Stimulated activated CD8-positive, alpha-beta memory T cell treated with anti-CD3 and anti-CD28 coated beads, Interleukin-4, amount 100 ng/mL, for 4 hours (primary cell): ENCODE measurements at regions not wholly inside any gene's neighbourhood (a gene's known extent, or its start where the extent isn't known, plus 50 kb on each side); places are given as distances from the start of the nearest gene placed in this dataset.

Experiments
- DNase-seq, 2 donors: peaks; one replicate each; pipeline ENCODE4 v3.0.0-alpha.2; 2020; ENCODE audit warnings: low read depth in 2 of 2, low spot score in 1 of 2

DNA sequence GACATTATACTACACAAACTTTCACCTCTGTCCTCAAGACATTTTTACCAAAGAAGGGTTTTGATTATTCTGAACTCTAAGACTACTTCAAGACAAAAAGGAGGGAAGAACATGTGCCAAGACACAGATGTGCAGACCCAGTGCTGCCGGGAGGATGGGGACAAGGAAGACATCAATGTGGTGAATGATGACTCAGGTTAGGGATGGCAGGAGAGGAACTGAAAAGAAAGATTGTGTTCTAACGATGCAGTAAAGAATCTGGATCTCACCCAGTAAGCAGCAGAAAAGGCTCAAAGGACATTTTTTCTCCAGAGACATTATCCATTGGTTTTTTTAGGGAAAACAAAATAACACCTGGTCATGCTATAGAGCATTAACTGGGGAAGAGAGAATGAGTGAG, 449.9 kb upstream of the NR2F2 start:
- DNase-seq = no peak

DNA sequence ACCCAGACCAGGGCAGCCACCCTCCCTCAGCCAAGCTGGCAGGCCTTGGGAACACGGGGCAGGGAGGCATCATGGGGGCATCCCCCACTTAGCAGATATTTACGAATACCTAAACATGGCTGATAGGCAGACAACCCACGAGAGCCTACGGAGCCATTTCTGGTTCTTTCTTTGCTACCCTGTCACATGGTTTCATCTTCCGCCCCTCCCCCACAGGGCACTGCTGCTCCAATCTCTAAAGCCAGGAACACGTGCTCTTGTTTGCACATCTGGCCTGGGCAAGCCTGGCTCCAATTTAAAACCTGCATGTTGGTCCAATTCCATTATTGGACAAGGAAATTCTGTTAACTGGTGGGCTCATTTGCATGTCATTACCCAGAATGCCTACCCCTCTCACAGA, 447.4 kb upstream of the NR2F2 start:
- DNase-seq = no peak

DNA sequence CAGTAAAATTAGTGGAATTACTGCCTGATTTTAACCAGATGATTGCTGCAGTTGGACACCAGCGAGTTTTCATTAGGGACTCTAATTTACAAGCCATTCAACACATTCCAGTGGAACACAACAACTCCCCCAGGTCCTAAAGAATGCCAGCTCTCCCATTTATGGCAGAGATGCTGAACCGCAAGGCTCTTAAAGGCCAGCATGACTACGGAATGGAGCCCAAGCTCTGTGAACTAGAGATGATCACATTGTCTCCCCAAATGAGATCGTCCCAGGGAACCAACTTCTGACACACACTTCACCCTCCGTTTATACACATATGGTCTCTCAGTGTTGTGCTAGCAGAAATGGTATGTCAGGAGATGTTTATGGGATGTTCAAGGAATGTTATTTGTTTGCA, 446.2 kb upstream of the NR2F2 start:
- no peak for DNase-seq

GRCh38 chr15:95887666-95888390, 442.7 kb upstream of the NR2F2 start:
- no peak for DNase-seq

DNA sequence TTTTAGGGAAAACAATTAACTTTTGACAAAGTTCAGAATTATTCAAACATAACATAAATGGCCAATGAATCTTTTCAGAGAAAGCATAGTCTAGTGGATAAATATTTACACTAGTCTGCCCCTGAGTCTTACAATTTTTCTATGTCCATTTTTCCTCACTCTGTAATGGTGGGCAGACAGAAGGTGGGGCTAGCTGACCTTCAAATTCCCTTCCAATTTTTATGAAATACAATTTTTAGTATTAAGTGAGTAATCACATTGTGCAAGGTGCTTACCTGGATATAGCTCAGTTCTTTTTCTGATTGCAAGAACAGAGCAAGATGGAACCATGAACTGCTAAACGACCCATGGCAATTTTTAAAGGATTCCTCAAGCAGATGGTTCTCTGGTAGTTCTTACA, 441.7 kb upstream of the NR2F2 start:
- DNase-seq = no peak

- DNase-seq = no peak
Measured at GRCh38 chr15:95894407-95894956, 436.0 kb upstream of the NR2F2 start.

GRCh38 chr15:95895508-95895907, 435.0 kb upstream of the NR2F2 start:
- DNase-seq = no peak

DNA sequence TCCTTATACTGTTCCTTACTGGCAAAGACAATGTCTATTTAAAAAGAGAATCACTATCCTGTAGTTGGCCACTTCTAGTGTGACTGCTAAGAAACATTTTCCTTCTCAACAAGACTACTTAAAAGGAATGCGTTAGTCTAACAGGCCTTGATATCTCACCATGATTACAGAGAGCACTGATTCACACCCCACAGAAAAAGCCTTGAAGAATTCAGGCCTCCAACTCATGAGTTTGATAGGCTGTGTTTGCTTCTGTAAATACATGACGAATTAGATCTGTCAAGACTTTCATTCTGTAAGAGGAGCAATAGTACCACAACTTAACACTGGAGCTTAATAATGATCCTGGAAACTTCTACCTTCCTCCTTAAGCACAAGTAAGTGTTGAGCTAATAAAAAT, 432.8 kb upstream of the NR2F2 start:
- DNase-seq = no peak

GRCh38 chr15:95898761-95899160, 431.7 kb upstream of the NR2F2 start:
- DNase-seq = no peak

GRCh38 chr15:95901271-95901670, 429.2 kb upstream of the NR2F2 start:
- no peak for DNase-seq

- DNase-seq = no peak
Measured at GRCh38 chr15:95902606-95903005, 427.9 kb upstream of the NR2F2 start.

GRCh38 chr15:95903352-95903751, 427.1 kb upstream of the NR2F2 start:
- no peak for DNase-seq

- no peak for DNase-seq
Measured at GRCh38 chr15:95910643-95911212, 419.8 kb upstream of the NR2F2 start.

GRCh38 chr15:95911570-95912279, 418.8 kb upstream of the NR2F2 start:
- no peak for DNase-seq

DNA sequence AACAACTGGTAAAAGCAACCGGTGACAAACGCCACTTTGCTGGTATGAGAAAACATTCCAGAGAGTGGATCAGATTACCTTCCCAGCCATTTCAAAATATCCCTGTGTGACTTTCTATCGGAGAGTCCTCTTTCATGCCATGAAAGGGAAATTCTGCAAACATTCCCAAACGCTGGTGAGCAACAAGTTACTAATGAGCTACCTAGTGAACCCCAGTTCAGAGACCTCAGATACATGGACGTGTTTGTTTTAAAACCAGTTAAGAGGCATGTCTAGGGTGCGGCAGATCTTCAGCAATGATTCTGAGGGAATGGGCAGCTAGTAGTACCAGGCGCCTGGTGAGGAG, 418.2 kb upstream of the NR2F2 start:
- no peak for DNase-seq

DNA sequence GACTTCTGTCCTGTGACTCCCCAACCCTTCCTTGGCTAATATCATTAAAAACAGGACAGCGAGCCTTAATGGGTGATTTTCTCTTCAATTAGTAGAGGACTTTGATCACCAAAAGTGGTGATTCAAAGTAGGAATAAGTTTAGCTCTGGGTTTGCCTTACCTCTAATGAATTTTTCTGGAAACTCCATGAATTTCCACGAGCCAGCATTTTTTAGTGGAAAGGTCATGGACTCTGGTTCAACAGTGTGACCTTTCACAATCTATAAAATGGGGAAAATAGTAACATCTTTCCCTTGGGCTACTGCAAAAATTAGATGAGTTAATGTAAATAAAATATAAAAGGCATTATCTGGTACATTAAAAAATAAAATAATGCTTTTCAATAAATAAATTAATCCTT, 417.8 kb upstream of the NR2F2 start:
- no peak for DNase-seq

DNA sequence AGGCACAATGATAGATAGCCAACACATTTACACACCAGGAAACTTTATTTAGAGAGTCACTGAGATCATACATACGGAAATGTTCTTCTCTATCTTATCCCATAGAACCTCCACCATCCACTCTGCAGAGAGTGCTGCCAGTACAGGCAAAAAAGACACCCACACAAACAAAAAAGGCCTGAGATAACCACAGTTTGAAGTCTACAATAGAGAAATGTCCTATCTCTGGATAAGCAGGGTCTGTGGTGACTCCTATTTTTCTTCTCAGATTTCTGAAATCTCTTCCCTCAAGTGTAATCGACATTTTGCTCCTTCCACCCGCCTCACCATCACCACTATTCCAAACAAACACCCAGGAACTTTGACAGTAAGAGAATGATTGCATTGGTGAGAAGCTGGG, 413.9 kb upstream of the NR2F2 start:
- no peak for DNase-seq

- no peak for DNase-seq
Measured at GRCh38 chr15:95918525-95918924, 412.0 kb upstream of the NR2F2 start.

- no peak for DNase-seq
Measured at GRCh38 chr15:95919460-95919859, 411.0 kb upstream of the NR2F2 start.

GRCh38 chr15:95921404-95921803, 409.1 kb upstream of the NR2F2 start:
- DNase-seq = no peak

DNA sequence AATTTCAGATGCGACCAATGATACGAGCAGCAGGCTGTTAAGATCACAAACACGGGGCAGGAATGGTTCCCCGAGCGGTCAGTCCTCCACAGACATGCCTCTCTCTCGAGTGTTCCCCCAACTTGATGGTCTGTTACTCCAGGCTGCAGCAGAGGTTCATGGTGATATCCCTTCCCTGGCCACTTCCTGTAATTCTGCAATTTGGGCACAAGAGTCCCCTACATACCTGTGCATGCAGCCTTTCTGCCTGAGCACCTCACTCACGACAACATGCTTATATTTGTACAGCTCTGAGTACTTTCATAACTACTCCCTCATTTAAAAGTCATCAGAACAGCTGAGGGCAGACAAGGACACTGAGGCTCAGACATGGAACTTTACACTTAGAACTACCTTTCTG, 408.1 kb upstream of the NR2F2 start:
- no peak for DNase-seq

- DNase-seq = no peak
Measured at GRCh38 chr15:95923792-95924191, 406.7 kb upstream of the NR2F2 start.
